ENCODE measurements at regions not wholly inside any gene's neighbourhood (a gene's known extent, or its start where the extent isn't known, plus 50 kb on each side); places are given as distances from the start of the nearest gene placed in this dataset.

DNA sequence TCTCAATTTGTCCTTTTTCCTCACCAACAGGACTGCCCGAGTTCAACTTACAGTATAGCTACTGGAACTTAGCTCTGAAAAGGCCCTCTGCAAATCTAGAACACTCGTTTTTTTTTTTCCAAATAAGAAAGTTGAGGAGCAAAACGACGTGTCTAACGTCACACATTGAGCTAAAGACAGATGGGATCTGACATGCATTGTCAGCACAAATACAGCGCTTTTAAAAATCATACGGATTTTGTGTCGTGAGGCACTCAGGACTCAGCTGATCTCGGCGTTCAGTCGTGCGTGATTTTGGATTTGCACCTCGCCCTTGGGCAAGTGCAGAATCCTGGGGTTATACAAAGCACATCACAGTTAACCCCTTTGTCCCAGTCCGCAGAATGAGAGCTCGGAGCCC lies 94.7 kb upstream of the ZNF322 start:
- TF ChIP-seq, protein P1, sequence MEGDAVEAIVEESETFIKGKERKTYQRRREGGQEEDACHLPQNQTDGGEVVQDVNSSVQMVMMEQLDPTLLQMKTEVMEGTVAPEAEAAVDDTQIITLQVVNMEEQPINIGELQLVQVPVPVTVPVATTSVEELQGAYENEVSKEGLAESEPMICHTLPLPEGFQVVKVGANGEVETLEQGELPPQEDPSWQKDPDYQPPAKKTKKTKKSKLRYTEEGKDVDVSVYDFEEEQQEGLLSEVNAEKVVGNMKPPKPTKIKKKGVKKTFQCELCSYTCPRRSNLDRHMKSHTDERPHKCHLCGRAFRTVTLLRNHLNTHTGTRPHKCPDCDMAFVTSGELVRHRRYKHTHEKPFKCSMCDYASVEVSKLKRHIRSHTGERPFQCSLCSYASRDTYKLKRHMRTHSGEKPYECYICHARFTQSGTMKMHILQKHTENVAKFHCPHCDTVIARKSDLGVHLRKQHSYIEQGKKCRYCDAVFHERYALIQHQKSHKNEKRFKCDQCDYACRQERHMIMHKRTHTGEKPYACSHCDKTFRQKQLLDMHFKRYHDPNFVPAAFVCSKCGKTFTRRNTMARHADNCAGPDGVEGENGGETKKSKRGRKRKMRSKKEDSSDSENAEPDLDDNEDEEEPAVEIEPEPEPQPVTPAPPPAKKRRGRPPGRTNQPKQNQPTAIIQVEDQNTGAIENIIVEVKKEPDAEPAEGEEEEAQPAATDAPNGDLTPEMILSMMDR (conservative IDR thresholded peaks at IDR 0.05), result no peak
- TF ChIP-seq ZFX (IDR thresholded peaks at IDR 0.05), result no peak

Measured in C4-2B (cell line).